Renal cortex interstitium (tissue), 11 donors: ENCODE measurements at regions not wholly inside any gene's neighbourhood (a gene's known extent, or its start where the extent isn't known, plus 50 kb on each side); places are given as distances from the start of the nearest gene placed in this dataset.

ENCODE experiments used
- DNase-seq, 11 donors: peaks; one replicate each; pipeline ENCODE4 v3.0.0-alpha.2; 2013; ENCODE audit warnings: low read depth in 9 of 11, low spot score in 4 of 11; ENCODE audit errors: extremely low read depth in 1 of 11

GRCh38 chr9:109549386-109549785 lies 51.3 kb upstream of the PTPN3 start:
- DNase-seq = no peak

GRCh38 chr9:109551651-109552050 lies 53.5 kb upstream of the PTPN3 start:
- no peak for DNase-seq

GRCh38 chr9:109555215-109555614 lies 57.1 kb upstream of the PTPN3 start:
- DNase-seq = no peak

GRCh38 chr9:109556061-109556460 lies 58.0 kb upstream of the PTPN3 start:
- DNase-seq = no peak

- no peak for DNase-seq
Measured at GRCh38 chr9:109556786-109557185, 58.7 kb upstream of the PTPN3 start.

- DNase-seq = no peak
Measured at GRCh38 chr9:109557481-109557880, 59.4 kb upstream of the PTPN3 start.

GRCh38 chr9:109558718-109559151 lies 60.6 kb upstream of the PTPN3 start:
- DNase-seq = no peak

GRCh38 chr9:109560470-109561132 lies 62.5 kb upstream of the PTPN3 start:
- DNase-seq = no peak

- DNase-seq = no peak
Measured at GRCh38 chr9:109561137-109561536, 63.0 kb upstream of the PTPN3 start.

GRCh38 chr9:109568089-109568488 lies 70.0 kb upstream of the PTPN3 start:
- DNase-seq = no peak

GRCh38 chr9:109568568-109569210 lies 70.6 kb upstream of the PTPN3 start:
- DNase-seq = no peak

- DNase-seq = peak in 10 of 11 donors; percentile 41 to 75 (median 52)
Measured at GRCh38 chr9:109574061-109574882, 76.2 kb upstream of the PTPN3 start.

- DNase-seq = no peak
Measured at GRCh38 chr9:109576762-109577161, 78.7 kb upstream of the PTPN3 start.

GRCh38 chr9:109579191-109579948 lies 81.3 kb upstream of the PTPN3 start:
- no peak for DNase-seq

GRCh38 chr9:109582386-109582785 lies 84.3 kb upstream of the PTPN3 start:
- no peak for DNase-seq

- no peak for DNase-seq
Measured at GRCh38 chr9:109584205-109584604, 86.1 kb upstream of the PTPN3 start.

GRCh38 chr9:109585796-109586195 lies 87.7 kb upstream of the PTPN3 start:
- DNase-seq = peak; percentile 27 to 86 (median 65)

GRCh38 chr9:109586993-109587392 lies 88.9 kb upstream of the PTPN3 start:
- DNase-seq = no peak

GRCh38 chr9:109588415-109588814 lies 90.3 kb upstream of the PTPN3 start:
- no peak for DNase-seq
